Fibroblast of pulmonary artery (primary cell): ENCODE measurements at regions not wholly inside any gene's neighbourhood (a gene's known extent, or its start where the extent isn't known, plus 50 kb on each side); places are given as distances from the start of the nearest gene placed in this dataset.

Experiments
- DNase-seq: peaks from one replicate; pipeline ENCODE4 v3.0.0-alpha.2; 2010; ENCODE audit warnings: low read depth
- H3K4me3 ChIP-seq: replicated peaks from 2 replicates; pipeline ENCODE4 v1.5.1; 2011; ENCODE audit warnings: low read depth, mild to moderate bottlenecking, control low read depth, low read length, moderate library complexity
- TF ChIP-seq, protein P1 (sequence below): IDR thresholded peaks from 2 replicates; pipeline ENCODE4 v1.5.1; 2011; ENCODE audit warnings: mild to moderate bottlenecking, control low read depth, low read length, inconsistent platforms; ENCODE audit errors: missing control alignments

DNA sequence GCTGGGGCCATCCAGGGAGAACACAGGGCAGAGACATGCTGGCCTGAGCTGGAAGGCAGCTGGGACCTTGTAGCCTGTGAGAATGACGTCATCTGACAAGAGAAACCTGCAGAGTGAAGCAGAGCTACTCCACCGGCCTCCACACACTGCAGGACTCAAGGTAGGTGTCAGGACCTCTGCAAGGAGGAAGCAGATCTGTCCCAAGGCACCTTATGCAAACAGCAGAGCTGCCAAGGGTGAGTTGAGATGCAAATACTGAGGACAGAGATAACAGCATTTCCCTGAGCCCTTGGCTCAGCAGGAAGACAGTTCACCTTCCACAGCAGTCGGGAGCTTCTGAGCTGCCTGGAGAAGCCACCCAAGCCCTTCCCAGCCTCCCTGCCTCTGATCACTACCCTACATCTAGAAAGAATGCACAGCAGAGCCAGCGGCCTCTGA lies 51.9 kb upstream of the IGSF9B start:
- DNase-seq = no peak
- TF ChIP-seq, protein P1, sequence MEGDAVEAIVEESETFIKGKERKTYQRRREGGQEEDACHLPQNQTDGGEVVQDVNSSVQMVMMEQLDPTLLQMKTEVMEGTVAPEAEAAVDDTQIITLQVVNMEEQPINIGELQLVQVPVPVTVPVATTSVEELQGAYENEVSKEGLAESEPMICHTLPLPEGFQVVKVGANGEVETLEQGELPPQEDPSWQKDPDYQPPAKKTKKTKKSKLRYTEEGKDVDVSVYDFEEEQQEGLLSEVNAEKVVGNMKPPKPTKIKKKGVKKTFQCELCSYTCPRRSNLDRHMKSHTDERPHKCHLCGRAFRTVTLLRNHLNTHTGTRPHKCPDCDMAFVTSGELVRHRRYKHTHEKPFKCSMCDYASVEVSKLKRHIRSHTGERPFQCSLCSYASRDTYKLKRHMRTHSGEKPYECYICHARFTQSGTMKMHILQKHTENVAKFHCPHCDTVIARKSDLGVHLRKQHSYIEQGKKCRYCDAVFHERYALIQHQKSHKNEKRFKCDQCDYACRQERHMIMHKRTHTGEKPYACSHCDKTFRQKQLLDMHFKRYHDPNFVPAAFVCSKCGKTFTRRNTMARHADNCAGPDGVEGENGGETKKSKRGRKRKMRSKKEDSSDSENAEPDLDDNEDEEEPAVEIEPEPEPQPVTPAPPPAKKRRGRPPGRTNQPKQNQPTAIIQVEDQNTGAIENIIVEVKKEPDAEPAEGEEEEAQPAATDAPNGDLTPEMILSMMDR = no peak
- H3K4me3 ChIP-seq = no peak overlapping the region

DNA sequence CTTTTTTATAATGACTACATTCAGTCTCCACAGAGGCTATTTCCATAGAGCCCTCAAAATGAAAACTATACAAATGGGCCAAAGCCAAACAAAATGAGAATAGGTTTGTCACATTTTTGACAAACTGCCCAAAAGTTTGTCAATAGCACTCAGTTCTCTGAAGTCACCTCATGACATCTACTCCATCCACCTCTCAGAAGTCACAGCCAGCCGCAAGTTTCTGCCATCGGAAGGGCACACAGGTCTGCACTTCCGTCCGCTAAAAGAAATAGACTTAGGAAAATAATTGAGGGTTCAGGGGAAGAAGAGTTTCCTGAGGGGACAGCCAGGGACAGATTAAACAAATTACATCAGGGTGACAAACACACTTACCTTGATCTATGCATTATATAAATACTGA lies 55.4 kb upstream of the JAM3 start:
- H3K4me3 ChIP-seq = no peak overlapping the region
- TF ChIP-seq, protein P1 = no peak
- no peak for DNase-seq

DNA sequence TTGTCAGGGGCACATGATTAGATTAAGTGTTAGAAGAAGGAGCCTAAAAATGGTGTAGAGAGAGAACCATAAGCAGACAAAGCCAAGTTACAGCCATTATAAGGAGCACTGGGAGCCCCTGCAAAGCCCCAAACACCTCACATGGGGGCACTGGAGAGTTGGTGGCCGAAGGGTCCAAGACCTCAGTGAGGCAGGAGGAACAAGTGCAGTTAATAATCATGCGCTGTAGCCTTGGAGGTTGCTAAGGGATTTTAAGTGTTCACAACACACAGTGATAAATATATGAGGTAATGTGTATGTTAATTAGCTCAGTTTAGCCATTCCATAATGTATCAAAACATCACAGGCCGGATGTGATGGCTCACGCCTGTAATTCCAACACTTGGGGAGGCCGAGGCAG lies 54.4 kb upstream of the JAM3 start:
- peak; percentile 8 for DNase-seq
- H3K4me3 ChIP-seq = no peak overlapping the region
- TF ChIP-seq, protein P1 = peak; percentile 23

DNA sequence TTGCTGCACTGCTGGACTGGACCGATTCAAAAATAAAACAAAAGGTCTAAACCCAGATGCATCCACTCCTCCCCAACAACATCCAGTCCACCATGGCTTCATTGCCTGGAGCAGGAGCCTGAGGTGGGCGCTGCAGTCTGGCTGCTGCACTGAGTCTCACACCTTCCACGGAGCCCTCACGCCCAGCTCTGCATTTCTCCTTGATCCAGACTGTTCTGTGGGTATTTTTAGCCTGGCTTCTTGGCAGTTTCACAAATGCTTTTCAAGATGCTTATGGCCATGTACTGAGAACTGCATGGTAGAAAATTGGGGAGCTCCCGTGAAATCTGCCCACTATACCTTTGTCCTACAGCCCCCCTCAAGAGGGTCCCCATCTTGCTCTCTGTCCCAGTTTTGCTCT lies 53.3 kb upstream of the JAM3 start:
- no peak for DNase-seq
- TF ChIP-seq, protein P1 = no peak

DNA sequence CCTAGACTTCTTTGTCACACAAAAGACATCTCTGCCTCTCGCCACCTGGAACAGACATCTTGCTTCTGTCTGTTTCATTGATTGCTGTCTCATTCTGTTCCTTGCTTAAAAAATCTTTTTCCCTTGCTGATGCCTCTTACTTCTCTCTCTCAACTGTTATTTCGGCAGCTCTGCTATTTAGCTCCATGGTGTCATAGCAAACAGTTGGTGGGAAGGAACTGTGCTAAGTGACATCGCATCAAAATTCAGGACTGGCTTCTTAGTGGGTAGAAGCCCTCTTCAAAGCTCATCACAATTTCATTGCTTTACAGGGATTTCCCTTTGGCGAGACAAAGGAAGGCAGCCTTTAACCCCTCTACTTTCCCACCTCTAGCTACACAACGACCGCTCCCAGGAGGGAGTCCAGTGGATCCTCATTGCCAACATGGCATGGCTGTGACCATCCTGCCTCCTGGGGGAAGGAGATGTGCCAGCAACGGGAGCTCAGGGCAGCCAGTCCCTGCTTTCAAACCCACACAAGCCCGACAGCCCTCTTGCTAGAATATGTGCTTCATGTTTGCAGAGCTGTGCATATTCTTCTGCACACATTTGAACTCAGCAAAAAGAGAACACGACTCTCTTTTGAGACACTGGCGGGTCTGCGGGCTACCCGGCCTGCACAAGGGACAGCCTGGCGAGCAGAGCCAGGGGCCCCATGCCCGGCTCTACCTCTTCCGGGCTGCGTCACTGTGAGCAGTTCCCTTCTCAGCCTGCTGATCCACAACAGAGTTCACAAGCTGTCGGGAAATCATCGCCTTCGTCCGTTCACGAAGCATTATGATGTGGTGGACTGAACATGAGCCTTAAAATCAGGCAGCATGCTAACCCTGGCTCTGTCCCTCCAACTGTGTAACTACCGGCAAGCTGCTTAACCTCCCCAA lies 51.1 kb upstream of the JAM3 start:
- no peak for DNase-seq
- no peak overlapping the region for H3K4me3 ChIP-seq
- TF ChIP-seq, protein P1 = no peak

More for the DNA sequence above, 53.3 kb upstream of the JAM3 start:
- H3K4me3 ChIP-seq = no peak overlapping the region
